ENCODE measurements at regions not wholly inside any gene's neighbourhood (a gene's known extent, or its start where the extent isn't known, plus 50 kb on each side); places are given as distances from the start of the nearest gene placed in this dataset.

- no peak for TF ChIP-seq PBX3 (IDR thresholded peaks at IDR 0.05)
- TF ChIP-seq, protein P1, sequence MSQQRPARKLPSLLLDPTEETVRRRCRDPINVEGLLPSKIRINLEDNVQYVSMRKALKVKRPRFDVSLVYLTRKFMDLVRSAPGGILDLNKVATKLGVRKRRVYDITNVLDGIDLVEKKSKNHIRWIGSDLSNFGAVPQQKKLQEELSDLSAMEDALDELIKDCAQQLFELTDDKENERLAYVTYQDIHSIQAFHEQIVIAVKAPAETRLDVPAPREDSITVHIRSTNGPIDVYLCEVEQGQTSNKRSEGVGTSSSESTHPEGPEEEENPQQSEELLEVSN (IDR thresholded peaks at IDR 0.05; ENCODE audit: borderline replicate concordance, low read depth), result no peak
Measured at GRCh38 chr15:53128652-53129051, 338.5 kb upstream of the ONECUT1 start (continued).

- peak; percentile 51 for FAIRE-seq
- TF ChIP-seq SREBF2 (IDR thresholded peaks at IDR 0.05) (no peak), HOXB5 (CRISPR knock-in tag; IDR thresholded peaks at IDR 0.05) (no peak), CTCF (IDR thresholded peaks at IDR 0.05) (no peak), FOXS1 (CRISPR knock-in tag; IDR thresholded peaks at IDR 0.05) (no peak), CBX2 (IDR thresholded peaks at IDR 0.05; ENCODE audit: borderline replicate concordance, low read depth) (no peak), MAFK (IDR thresholded peaks at IDR 0.05; ENCODE audit: partially characterized antibody) (no peak), MAX (IDR thresholded peaks at IDR 0.05) (no peak), GATA3 (IDR thresholded peaks at IDR 0.05; ENCODE audit: borderline replicate concordance) (no peak), PHF8 (IDR thresholded peaks at IDR 0.05; ENCODE audit: borderline replicate concordance, low read depth) (no peak), HOXB13 (CRISPR knock-in tag; IDR thresholded peaks at IDR 0.05; ENCODE audit: low read depth) (no peak), RFX5 (IDR thresholded peaks at IDR 0.05) (no peak), POLR2AphosphoS2 (conservative IDR thresholded peaks at IDR 0.05; ENCODE audit: low read length) (no peak), ZNF302 (CRISPR knock-in tag; IDR thresholded peaks at IDR 0.05) (no peak), TFCP2L1 (CRISPR knock-in tag; IDR thresholded peaks at IDR 0.05) (no peak), FOSL2 (IDR thresholded peaks at IDR 0.05) (no peak), FOSL2 (CRISPR knock-in tag; IDR thresholded peaks at IDR 0.05) (no peak), HOXA7 (CRISPR knock-in tag; IDR thresholded peaks at IDR 0.05) (no peak), PBX3 (IDR thresholded peaks at IDR 0.05) (no peak), RAD21 (conservative IDR thresholded peaks at IDR 0.05 in 1 of 2, IDR thresholded peaks at IDR 0.05 in 1 of 2) (no peak), RARB (CRISPR knock-in tag; IDR thresholded peaks at IDR 0.05) (no peak)
- TF ChIP-seq, protein P2, sequence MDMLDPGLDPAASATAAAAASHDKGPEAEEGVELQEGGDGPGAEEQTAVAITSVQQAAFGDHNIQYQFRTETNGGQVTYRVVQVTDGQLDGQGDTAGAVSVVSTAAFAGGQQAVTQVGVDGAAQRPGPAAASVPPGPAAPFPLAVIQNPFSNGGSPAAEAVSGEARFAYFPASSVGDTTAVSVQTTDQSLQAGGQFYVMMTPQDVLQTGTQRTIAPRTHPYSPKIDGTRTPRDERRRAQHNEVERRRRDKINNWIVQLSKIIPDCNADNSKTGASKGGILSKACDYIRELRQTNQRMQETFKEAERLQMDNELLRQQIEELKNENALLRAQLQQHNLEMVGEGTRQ (IDR thresholded peaks at IDR 0.05), result no peak
Measured at GRCh38 chr15:53126144-53126543, 336.0 kb upstream of the ONECUT1 start.

More at GRCh38 chr15:53126144-53126543, 336.0 kb upstream of the ONECUT1 start:
- Histone ChIP-seq H3K9me3 (no peaks in the 10 kb centered on the region), H3K4me1 (no peaks in the 10 kb centered on the region), H3K27ac (no peak overlapping the region), H3K4me3 (no peak overlapping the region), H3K4me2 (no peak overlapping the region)
- ATAC-seq (no peak), DNase-seq (ENCODE audit: low read depth in 1 of 2, low spot score in 1 of 2) (no peak)
- POLR2A ChIA-PET, result no interaction called here
- WGBS (ENCODE audit: missing lambda C conversion rate), result 21% methylated on average over 4 of the region's 4 CpGs
- CTCF ChIA-PET, result no interaction called here
